SU-DHL-6 (cell line): ENCODE measurements at regions not wholly inside any gene's neighbourhood (a gene's known extent, or its start where the extent isn't known, plus 50 kb on each side); places are given as distances from the start of the nearest gene placed in this dataset.
"Not testable (repeated sequence)": the region's sequence is repeated elsewhere in the genome, so short reads cannot be mapped to it uniquely, and the experiment has no call there.

ENCODE experiments used
- H2AFZ ChIP-seq: fragments of 200-600 bp; sonication (generic); 2 replicates; pipeline ENCODE4 v1.6.1; 2014; ENCODE audit warnings: low read depth, mild to moderate bottlenecking, moderate library complexity, mixed read lengths, antibody characterized with exemption, low read length; ENCODE audit not compliant: severe bottlenecking
- H3F3A ChIP-seq: fragments of 200-600 bp; shearing (Covaris generic); 2 replicates; pipeline ENCODE4 v1.6.0; 2016; ENCODE audit warnings: antibody characterized with exemption, mild to moderate bottlenecking; ENCODE audit not compliant: insufficient read depth
- H3K27ac ChIP-seq: fragments of 200-600 bp; sonication (generic); 2 replicates; pipeline ENCODE4 v1.5.1; 2016; ENCODE audit warnings: low read depth, mild to moderate bottlenecking, low read length, moderate library complexity, mixed read lengths
- H3K27me3 ChIP-seq: fragments of 200-600 bp; sonication (generic), shearing (Covaris generic); 2 replicates; pipeline ENCODE4 v1.6.0; 2014; ENCODE audit warnings: mild to moderate bottlenecking, low read length
- H3K36me3 ChIP-seq: fragments of 200-600 bp; sonication (generic); 2 replicates; pipeline ENCODE4 v1.6.1; 2014; ENCODE audit warnings: mild to moderate bottlenecking, low read length, mixed read lengths
- H3K4me2 ChIP-seq: fragments of 300-600, 200-600 bp; shearing (Covaris generic), sonication (generic); 2 replicates; pipeline ENCODE4 v1.6.0; 2014; ENCODE audit warnings: low read length, low read depth, mild to moderate bottlenecking; ENCODE audit not compliant: poor library complexity, severe bottlenecking
- H3K4me3 ChIP-seq: fragments of 200-600 bp; sonication (generic); 2 replicates; pipeline ENCODE4 v1.5.1; 2014; ENCODE audit warnings: antibody characterized with exemption, low read length, mild to moderate bottlenecking, mixed read lengths; ENCODE audit not compliant: insufficient read depth, poor library complexity, severe bottlenecking
- H3K79me2 ChIP-seq: fragments of 200-600 bp; sonication (generic); 2 replicates; pipeline ENCODE4 v1.6.1; 2014; ENCODE audit warnings: mild to moderate bottlenecking, low read length, moderate library complexity; ENCODE audit not compliant: insufficient read depth
- H3K9ac ChIP-seq: fragments of 200-600 bp; sonication (generic); 2 replicates; pipeline ENCODE4 v1.7.0; 2014; ENCODE audit warnings: mild to moderate bottlenecking, low read length
- H3K9me2 ChIP-seq: fragments of 200-600 bp; sonication (generic); replicated peaks from 2 replicates; pipeline ENCODE4 v1.6.1; 2014; ENCODE audit warnings: low read length; ENCODE audit not compliant: insufficient read depth
- H3K9me3 ChIP-seq: fragments of 200-600 bp; sonication (generic); 2 replicates; pipeline ENCODE4 v1.6.1; 2014; ENCODE audit warnings: low read length, mixed read lengths; ENCODE audit not compliant: insufficient read depth
- H4K20me1 ChIP-seq: fragments of 200-600 bp; sonication (generic); 2 replicates; pipeline ENCODE4 v1.6.1; 2014; ENCODE audit warnings: low read depth, mild to moderate bottlenecking, antibody characterized with exemption, low read length, moderate library complexity, mixed read lengths
- CTCF ChIP-seq: fragments of 200-600 bp; sonication (generic); IDR thresholded peaks from one replicate; pipeline ENCODE4 v1.5.1; 2017; ENCODE audit warnings: antibody characterized with exemption, mild to moderate bottlenecking, low read length, moderate library complexity; ENCODE audit not compliant: insufficient read depth, poor library complexity, severe bottlenecking
- EZH2phosphoT487 ChIP-seq: fragments of 200-600 bp; sonication (generic), shearing (Covaris generic); conservative IDR thresholded peaks from 2 replicates; pipeline ENCODE4 v1.6.1; 2018; ENCODE audit warnings: mild to moderate bottlenecking, antibody characterized with exemption, low read length, moderate library complexity, mixed read lengths

GRCh38 chr6:114824409-114824808, 481.6 kb upstream of the HS3ST5 start:
- H3K27ac ChIP-seq, result no peak overlapping the region
- H4K20me1 ChIP-seq, result no peaks in the 10 kb centered on the region
- H3F3A ChIP-seq, result no peaks in the 10 kb centered on the region
- no peak overlapping the region for H3K9ac ChIP-seq
- no peaks in the 10 kb centered on the region for H3K79me2 ChIP-seq
- no peak overlapping the region for H2AFZ ChIP-seq
- H3K4me2 ChIP-seq, result no peak overlapping the region
- H3K9me3 ChIP-seq, result no peaks in the 10 kb centered on the region
- no peaks in the 10 kb centered on the region for H3K27me3 ChIP-seq
- H3K4me3 ChIP-seq, result no peak overlapping the region
- H3K9me2 ChIP-seq, result no peaks in the 10 kb centered on the region
- TF ChIP-seq EZH2phosphoT487 (no peak), CTCF (no peak)
- no peaks in the 10 kb centered on the region for H3K36me3 ChIP-seq

- TF ChIP-seq CTCF (no peak), EZH2phosphoT487 (no peak)
- Histone ChIP-seq H3K4me2 (no peak overlapping the region), H3K79me2 (no peaks in the 10 kb centered on the region), H3F3A (no peaks in the 10 kb centered on the region), H3K36me3 (no peaks in the 10 kb centered on the region), H3K9me2 (no peaks in the 10 kb centered on the region), H2AFZ (no peak overlapping the region), H3K27ac (no peak overlapping the region), H3K27me3 (no peaks in the 10 kb centered on the region), H3K9me3 (no peaks in the 10 kb centered on the region), H3K9ac (no peak overlapping the region), H4K20me1 (no peaks in the 10 kb centered on the region), H3K4me3 (no peak overlapping the region)
These were observed 473.9 kb upstream of the HS3ST5 start for GRCh38 chr6:114816678-114817077.

GRCh38 chr6:114810468-114810867, 467.6 kb upstream of the HS3ST5 start:
- Histone ChIP-seq H3K79me2 (no peaks in the 10 kb centered on the region), H3F3A (no peaks in the 10 kb centered on the region), H3K4me3 (no peak overlapping the region), H3K4me2 (no peak overlapping the region), H3K27me3 (no peaks in the 10 kb centered on the region), H3K9me3 (no peaks in the 10 kb centered on the region), H3K9me2 (no peaks in the 10 kb centered on the region), H3K27ac (no peak overlapping the region), H2AFZ (no peak overlapping the region), H3K9ac (no peak overlapping the region), H4K20me1 (no peaks in the 10 kb centered on the region), H3K36me3 (no peaks in the 10 kb centered on the region)
- TF ChIP-seq CTCF (no peak), EZH2phosphoT487 (no peak)

- H2AFZ ChIP-seq, H3K79me2 ChIP-seq, H3K27me3 ChIP-seq, H3K27ac ChIP-seq, H3K4me2 ChIP-seq, H3K9ac ChIP-seq, H4K20me1 ChIP-seq, H3K36me3 ChIP-seq, H3K9me2 ChIP-seq, H3K9me3 ChIP-seq, H3K4me3 ChIP-seq, H3F3A ChIP-seq: not testable (repeated sequence)
These were observed 462.6 kb upstream of the HS3ST5 start for GRCh38 chr6:114805426-114805825.
